ENCODE measurements at regions not wholly inside any gene's neighbourhood (a gene's known extent, or its start where the extent isn't known, plus 50 kb on each side); places are given as distances from the start of the nearest gene placed in this dataset.

- TF ChIP-seq CTCF (IDR thresholded peaks at IDR 0.05; ENCODE audit: insufficient read depth, low read depth, low read length) = no peak
- no peak for TF ChIP-seq EZH2 (IDR thresholded peaks at IDR 0.05; ENCODE audit: insufficient read depth, low read length)
These were observed 112.6 kb upstream of the NDUFV2 start for GRCh38 chr18:8989855-8990254.
